GM12878 (cell line): ENCODE measurements at regions not wholly inside any gene's neighbourhood (a gene's known extent, or its start where the extent isn't known, plus 50 kb on each side); places are given as distances from the start of the nearest gene placed in this dataset.

Source experiments
- ATAC-seq: fragments of 200-7000 bp; cut with Tn5 transposase; 3 replicates; pipeline ENCODE4 v1.9.1; 2020; ENCODE audit warnings: mild to moderate bottlenecking, moderate library complexity
- BruUV-seq: library from RNA; stranded (reverse); fragments of 400-500 nt; replicated peaks from 2 replicates; lab custom pipeline; 2021; lab: Mats Ljungman, UMichigan
- CTCF ChIA-PET: fragments of 300-600 bp; sonication (Branson Sonifier 250); formaldehyde crosslinking; extraction: SDS; loops from one replicate; lab custom pipeline; 2021; ENCODE audit warnings: inconsistent platforms; lab: Yijun Ruan, JAX
- POLR2A ChIA-PET: fragments of 350-600 bp; formaldehyde crosslinking; extraction: SDS; loops from one replicate; lab custom pipeline; 2021; ENCODE audit warnings: inconsistent platforms; lab: Charles Lee
- RAD21 ChIA-PET: fragments of 300-600 bp; sonication (Branson Sonifier 250); formaldehyde crosslinking; loops from one replicate; lab custom pipeline; 2023; ENCODE audit warnings: antibody characterized with exemption; ENCODE audit not compliant: unreplicated experiment; lab: Charles Lee
- SMC1A ChIA-PET: fragments of 300-600 bp; sonication (Branson Sonifier 250); formaldehyde crosslinking; loops from one replicate; lab custom pipeline; 2023; ENCODE audit not compliant: unreplicated experiment, uncharacterized antibody; lab: Charles Lee
- DNase-seq: peaks from one replicate; pipeline ENCODE4 v3.0.0-alpha.2; 2011; ENCODE audit warnings: low read depth, low spot score
- FAIRE-seq: peaks from 3 replicates; lab custom pipeline; 2011; peaks lifted over from hg19 to GRCh38; lab: Jason Lieb, UNC
- H2AFZ ChIP-seq: 2 replicates; pipeline ENCODE4 v1.6.0; 2011; ENCODE audit warnings: low read depth, low read length, control low read depth; ENCODE audit not compliant: control insufficient read depth
- H3K27ac ChIP-seq: 2 replicates; pipeline ENCODE4 v1.5.1; 2011; ENCODE audit warnings: control low read depth; ENCODE audit not compliant: control insufficient read depth, insufficient read depth
- H3K27me3 ChIP-seq, 2 experiments: replicated peaks in 1 of 2; 2 replicates each; pipeline versions ENCODE4 v1.6.0 to v1.6.1; 2011; ENCODE audit warnings: low read length in 1 of 2; ENCODE audit not compliant: control insufficient read depth in 2 of 2, insufficient read depth in 2 of 2
- H3K36me3 ChIP-seq, 2 experiments: 2 replicates each; pipeline ENCODE4 v1.5.1; 2011; ENCODE audit warnings: low read length in 1 of 2; ENCODE audit not compliant: control insufficient read depth in 2 of 2, insufficient read depth in 2 of 2
- H3K4me1 ChIP-seq: 2 replicates; pipeline ENCODE4 v1.6.1; 2011; ENCODE audit warnings: mild to moderate bottlenecking, low read length, moderate library complexity, mixed read lengths; ENCODE audit not compliant: control insufficient read depth, insufficient read depth
- H3K4me2 ChIP-seq: 2 replicates; pipeline ENCODE4 v1.6.0; 2011; ENCODE audit warnings: control low read depth; ENCODE audit not compliant: control insufficient read depth, insufficient read depth
- H3K4me3 ChIP-seq: fragments of 200-600 bp; sonication (generic); 2 replicates; pipeline ENCODE4 v1.5.1; 2016
- H3K79me2 ChIP-seq: 2 replicates; pipeline ENCODE4 v1.6.0; 2011; ENCODE audit warnings: low read length; ENCODE audit not compliant: control insufficient read depth, insufficient read depth
- H3K9ac ChIP-seq: 2 replicates; pipeline ENCODE4 v1.8.0; 2011; ENCODE audit warnings: low read length, control low read depth, mixed read lengths; ENCODE audit not compliant: control insufficient read depth, insufficient read depth
- H3K9me3 ChIP-seq: replicated peaks from 3 replicates; pipeline ENCODE4 v1.5.1; 2011; ENCODE audit warnings: mild to moderate bottlenecking, low read length; ENCODE audit not compliant: control insufficient read depth, insufficient read depth
- H4K20me1 ChIP-seq: 2 replicates; pipeline ENCODE4 v1.6.0; 2011; ENCODE audit not compliant: control insufficient read depth, insufficient read depth
- BMI1 ChIP-seq: fragments of 450-650 bp; IDR thresholded peaks from 2 replicates; pipeline ENCODE4 v1.6.1; 2016; ENCODE audit warnings: mild to moderate bottlenecking, moderate library complexity, borderline replicate concordance
- E2F4 ChIP-seq: IDR thresholded peaks from 2 replicates; pipeline ENCODE4 v1.6.1; 2012; ENCODE audit warnings: low read depth, low read length, improper control_type of control experiment
- JUND ChIP-seq: IDR thresholded peaks from 2 replicates; pipeline ENCODE4 v1.6.1; 2012; ENCODE audit warnings: low read depth, mild to moderate bottlenecking, low read length, improper control_type of control experiment, moderate library complexity
- MTA3 ChIP-seq: IDR thresholded peaks from 2 replicates; pipeline ENCODE4 v1.6.1; 2012; ENCODE audit warnings: low read length, inconsistent platforms, borderline replicate concordance
- NR2C1 ChIP-seq: fragments of 450-650 bp; IDR thresholded peaks from 2 replicates; pipeline ENCODE4 v1.6.1; 2017; ENCODE audit warnings: antibody characterized with exemption, mild to moderate bottlenecking, moderate library complexity
- NR2C2 ChIP-seq: IDR thresholded peaks from 2 replicates; pipeline ENCODE4 v1.6.1; 2011; ENCODE audit warnings: borderline replicate concordance, low read depth; ENCODE audit not compliant: control insufficient read depth, insufficient read length
- RBBP5 ChIP-seq: fragments of 200-600 bp; sonication (generic); conservative IDR thresholded peaks from 2 replicates; pipeline ENCODE4 v1.6.1; 2016
- SP1 ChIP-seq: IDR thresholded peaks from one replicate; pipeline ENCODE4 v1.6.1; 2011; ENCODE audit warnings: low read depth, low read length
- TAF1 ChIP-seq: IDR thresholded peaks from 2 replicates; pipeline ENCODE4 v1.6.1; 2011; ENCODE audit warnings: mild to moderate bottlenecking, low read depth, low read length, borderline replicate concordance
- TBL1XR1 ChIP-seq: IDR thresholded peaks from 2 replicates; pipeline ENCODE4 v1.6.1; 2012; ENCODE audit warnings: low read depth, low read length, improper control_type of control experiment
- TCF7 ChIP-seq: IDR thresholded peaks from 2 replicates; pipeline ENCODE4 v1.6.1; 2014; ENCODE audit warnings: antibody characterized with exemption, borderline replicate concordance
- YBX1 ChIP-seq: fragments of 450-650 bp; IDR thresholded peaks from 2 replicates; pipeline ENCODE4 v1.6.1; 2016; ENCODE audit warnings: antibody characterized with exemption
- ZNF592 ChIP-seq: fragments of 450-650 bp; IDR thresholded peaks from 2 replicates; pipeline ENCODE4 v1.6.1; 2017; ENCODE audit warnings: mild to moderate bottlenecking, moderate library complexity
- WGBS: methylation state at CpG from one replicate; pipeline ENCODE4 v1.1.6; 2016; ENCODE audit warnings: low lambda C conversion rate; ENCODE audit not compliant: insufficient replicate concordance, insufficient coverage; ENCODE audit errors: missing lambda C conversion rate; 5-methylcytosine and 5-hydroxymethylcytosine counted together
- in situ Hi-C: fragments of 300-500 bp; cut with MboI; formaldehyde crosslinking; loops from 9 replicates; pipeline ENCODE4 v1.14.3; 2018; ENCODE audit warnings: mixed read lengths
- intact Hi-C: fragments of 100-400 bp; cut with micrococcal nuclease; formaldehyde crosslinking; loops from one replicate; pipeline ENCODE4 v1.14.2; 2022; ENCODE audit not compliant: unreplicated experiment
- TF ChIP-seq, protein P1 (sequence below): fragments of 450-650 bp; conservative IDR thresholded peaks from 2 replicates; pipeline ENCODE4 v1.6.1; 2017; ENCODE audit warnings: mild to moderate bottlenecking, moderate library complexity

DNA sequence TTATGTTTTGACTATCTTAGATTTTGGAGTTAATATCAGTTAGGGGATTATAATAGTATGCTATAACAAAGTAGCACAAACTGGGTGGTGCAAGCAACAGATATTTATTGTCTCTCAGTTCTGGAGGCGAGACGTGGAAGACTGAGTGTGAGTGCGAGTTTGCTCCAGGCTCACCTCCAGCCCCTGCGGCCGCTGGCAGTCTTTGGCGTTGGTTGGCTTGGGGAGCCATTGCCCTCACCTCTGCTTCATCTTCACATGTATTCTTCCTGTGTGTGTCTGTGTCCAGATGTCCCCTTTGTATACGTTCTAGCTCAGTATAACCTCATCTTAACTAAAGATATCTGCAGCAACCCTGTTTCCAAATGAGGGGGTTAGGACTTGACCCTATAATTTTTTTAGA lies 343.9 kb upstream of the COBL start:
- H4K20me1 ChIP-seq, result no peaks in the 10 kb centered on the region
- no peak for TF ChIP-seq ZNF592
- TF ChIP-seq BMI1, result no peak
- TF ChIP-seq NR2C1, result no peak
- no peak for TF ChIP-seq TCF7
- no peak for TF ChIP-seq MTA3
- TF ChIP-seq TBL1XR1, result no peak
- TF ChIP-seq E2F4, result no peak
- TF ChIP-seq NR2C2, result no peak
- TF ChIP-seq TAF1, result no peak
- no peak for TF ChIP-seq YBX1
- TF ChIP-seq SP1, result no peak
- no peak for TF ChIP-seq RBBP5
- TF ChIP-seq, protein P1, sequence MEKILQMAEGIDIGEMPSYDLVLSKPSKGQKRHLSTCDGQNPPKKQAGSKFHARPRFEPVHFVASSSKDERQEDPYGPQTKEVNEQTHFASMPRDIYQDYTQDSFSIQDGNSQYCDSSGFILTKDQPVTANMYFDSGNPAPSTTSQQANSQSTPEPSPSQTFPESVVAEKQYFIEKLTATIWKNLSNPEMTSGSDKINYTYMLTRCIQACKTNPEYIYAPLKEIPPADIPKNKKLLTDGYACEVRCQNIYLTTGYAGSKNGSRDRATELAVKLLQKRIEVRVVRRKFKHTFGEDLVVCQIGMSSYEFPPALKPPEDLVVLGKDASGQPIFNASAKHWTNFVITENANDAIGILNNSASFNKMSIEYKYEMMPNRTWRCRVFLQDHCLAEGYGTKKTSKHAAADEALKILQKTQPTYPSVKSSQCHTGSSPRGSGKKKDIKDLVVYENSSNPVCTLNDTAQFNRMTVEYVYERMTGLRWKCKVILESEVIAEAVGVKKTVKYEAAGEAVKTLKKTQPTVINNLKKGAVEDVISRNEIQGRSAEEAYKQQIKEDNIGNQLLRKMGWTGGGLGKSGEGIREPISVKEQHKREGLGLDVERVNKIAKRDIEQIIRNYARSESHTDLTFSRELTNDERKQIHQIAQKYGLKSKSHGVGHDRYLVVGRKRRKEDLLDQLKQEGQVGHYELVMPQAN, result no peak
- no peak for TF ChIP-seq JUND
- H3K27me3 ChIP-seq, result no peaks in the 10 kb centered on the region
- no peak overlapping the region for H3K27ac ChIP-seq
- CTCF ChIA-PET, result no interaction called here
- 44% methylated on average over 7 of the region's 7 CpGs for WGBS
- no peaks in the 10 kb centered on the region for H3K4me1 ChIP-seq
- no peak overlapping the region for H3K4me3 ChIP-seq
- H2AFZ ChIP-seq, result no peak overlapping the region
- no peak for ATAC-seq
- intact Hi-C loops, result no loop called here
- H3K4me2 ChIP-seq, result no peak overlapping the region
- no TSS peak for BruUV-seq
- RAD21 ChIA-PET, result no interaction called here
- DNase-seq, result no peak
- POLR2A ChIA-PET, result no interaction called here
- FAIRE-seq, result no peak
- SMC1A ChIA-PET, result no interaction called here
- no peaks in the 10 kb centered on the region for H3K36me3 ChIP-seq
- in situ Hi-C loops, result no loop called here
- H3K79me2 ChIP-seq, result no peaks in the 10 kb centered on the region
- H3K9ac ChIP-seq, result no peak overlapping the region
- no peaks in the 10 kb centered on the region for H3K9me3 ChIP-seq
